Panc1 (cell line): ENCODE measurements at regions not wholly inside any gene's neighbourhood (a gene's known extent, or its start where the extent isn't known, plus 50 kb on each side); places are given as distances from the start of the nearest gene placed in this dataset.
A peak's percentile ranks its signal among the peaks of the same experiment; 100 is the strongest.

Source experiments
- ATAC-seq: fragments of 200-7000 bp; cut with Tn5 transposase; 2 replicates; pipeline ENCODE4 v1.9.1; 2020; ENCODE audit warnings: mild to moderate bottlenecking, moderate library complexity
- BruUV-seq: library from RNA; stranded (reverse); fragments of 400-500 nt; replicated peaks from 2 replicates; lab custom pipeline; 2021; lab: Mats Ljungman, UMichigan
- CTCF ChIA-PET: fragments of 300-600 bp; sonication (Branson Sonifier 250); formaldehyde crosslinking; loops from one replicate; lab custom pipeline; 2022; ENCODE audit warnings: antibody characterized with exemption; lab: Charles Lee
- POLR2A ChIA-PET: fragments of 300-600 bp; sonication (Branson Sonifier 250); formaldehyde crosslinking; loops from one replicate; lab custom pipeline; 2022; ENCODE audit warnings: antibody characterized with exemption; lab: Charles Lee
- DNase-seq: peaks from one replicate; pipeline ENCODE4 v3.0.0-alpha.2; 2010; ENCODE audit warnings: low read depth, low spot score
- H3K27ac ChIP-seq: 2 replicates; pipeline ENCODE4 v1.5.1; 2011; ENCODE audit warnings: mild to moderate bottlenecking, low read length, inconsistent platforms
- H3K27me3 ChIP-seq: fragments of 200-500 bp; sonication (Bioruptor generic); 2 replicates; pipeline ENCODE4 v1.6.0; 2014; ENCODE audit warnings: low read length, inconsistent platforms; ENCODE audit not compliant: control insufficient read depth, insufficient read depth
- H3K36me3 ChIP-seq: fragments of 200-500 bp; sonication (Bioruptor generic); 2 replicates; pipeline ENCODE4 v1.5.1; 2014; ENCODE audit warnings: inconsistent platforms, mild to moderate bottlenecking, low read length, moderate library complexity; ENCODE audit not compliant: control insufficient read depth, insufficient read depth
- H3K4me1 ChIP-seq: 2 replicates; pipeline ENCODE4 v1.5.1; 2011; ENCODE audit warnings: inconsistent platforms, mild to moderate bottlenecking, low read length, moderate library complexity; ENCODE audit not compliant: control insufficient read depth, insufficient read depth
- H3K4me3 ChIP-seq, 2 experiments: 2 replicates each; pipeline ENCODE4 v1.5.1; 2011 to 2012; ENCODE audit warnings: low read depth in 2 of 2, low read length in 2 of 2, mild to moderate bottlenecking in 2 of 2, inconsistent platforms in 1 of 2, moderate library complexity in 1 of 2
- H3K9me3 ChIP-seq: fragments of 200-500 bp; sonication (Bioruptor generic); 2 replicates; pipeline ENCODE4 v1.5.1; 2014; ENCODE audit warnings: low read depth, mild to moderate bottlenecking, inconsistent platforms, low read length, moderate library complexity; ENCODE audit not compliant: control insufficient read depth, insufficient read depth
- POLR2AphosphoS5 ChIP-seq: IDR thresholded peaks from 2 replicates; pipeline ENCODE4 v1.6.1; 2012; ENCODE audit warnings: mild to moderate bottlenecking, low read depth, low read length, moderate library complexity
- REST ChIP-seq, 2 experiments: IDR thresholded peaks; 2 replicates each; pipeline ENCODE4 v1.6.1; 2011 to 2012; ENCODE audit warnings: low read depth in 2 of 2, control low read depth in 1 of 2, low read length in 1 of 2, mild to moderate bottlenecking in 1 of 2, moderate library complexity in 1 of 2; ENCODE audit not compliant: insufficient read depth in 1 of 2
- SIN3A ChIP-seq: IDR thresholded peaks from 2 replicates; pipeline ENCODE4 v1.6.1; 2012; ENCODE audit warnings: low read depth, mild to moderate bottlenecking, low read length, moderate library complexity, borderline replicate concordance; ENCODE audit not compliant: insufficient read depth
- TCF7L2 ChIP-seq: IDR thresholded peaks from 2 replicates; pipeline ENCODE4 v1.6.1; 2011; ENCODE audit warnings: mild to moderate bottlenecking, low read depth, low read length, inconsistent platforms
- in situ Hi-C: cut with HindIII; loops from 2 replicates; pipeline ENCODE4 v1.10.0; 2016; ENCODE audit warnings: low sequenced_read_pairs, low pct_unique_long_range_greater_than_20kb
- intact Hi-C: fragments of 100-400 bp; cut with micrococcal nuclease; formaldehyde crosslinking; loops from one replicate; pipeline ENCODE4 v1.10.0; 2022; ENCODE audit not compliant: unreplicated experiment
- TF ChIP-seq, protein P1 (sequence below): fragments of 450-650 bp; IDR thresholded peaks from 2 replicates; pipeline ENCODE4 v1.5.1; 2017; ENCODE audit warnings: mild to moderate bottlenecking

DNA sequence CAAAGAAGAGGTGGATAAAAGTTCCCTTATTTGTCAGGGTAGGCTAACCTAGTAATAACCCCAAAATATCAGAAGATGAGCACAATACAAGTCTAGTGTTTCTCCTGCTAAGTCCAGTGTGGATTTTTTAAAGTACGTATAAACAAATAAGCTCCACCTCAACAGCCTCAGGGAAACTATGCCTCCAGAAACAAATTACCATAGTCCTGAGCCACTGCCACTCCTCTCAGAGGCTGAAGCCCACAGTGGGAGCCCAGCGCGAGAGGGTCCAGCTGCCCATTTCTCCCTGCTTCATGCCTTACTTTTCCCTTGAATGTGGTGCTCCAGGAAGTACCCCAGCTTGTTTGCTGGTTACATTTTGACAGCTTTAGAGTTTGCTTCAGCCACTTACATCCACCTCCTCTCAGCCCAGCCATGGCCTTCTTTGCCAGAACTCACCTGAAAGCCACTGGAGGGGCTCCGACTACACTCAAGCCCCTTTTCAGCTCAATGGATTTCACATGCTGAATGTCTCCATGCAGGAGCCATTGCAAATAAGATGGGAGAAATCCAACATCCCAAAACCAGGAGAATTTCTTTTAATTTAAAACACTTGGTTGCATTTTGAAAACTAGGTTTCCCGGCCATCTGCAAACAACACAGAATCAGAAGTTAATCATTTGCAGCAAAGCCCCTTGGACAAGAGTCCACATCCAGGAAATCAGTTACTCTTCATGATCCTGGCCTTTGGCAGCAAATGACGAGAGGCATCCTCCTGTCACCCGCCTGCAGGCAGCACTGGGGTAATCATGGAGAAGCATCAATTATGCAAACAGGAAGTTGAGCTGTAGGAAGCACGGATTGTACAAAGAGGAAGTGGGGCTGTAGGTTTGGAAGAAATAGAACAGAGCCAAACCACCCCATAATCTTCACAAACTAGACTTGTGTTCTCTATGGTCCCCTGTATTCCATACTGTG lies 138.1 kb downstream of the HERPUD2 start:
- Histone ChIP-seq H3K9me3 (no peaks in the 10 kb centered on the region), H3K27ac (no peak overlapping the region), H3K4me3 (no peak overlapping the region), H3K36me3 (no peaks in the 10 kb centered on the region), H3K27me3 (peaks cover 14% of the 10 kb centered on the region), H3K4me1 (no peaks in the 10 kb centered on the region)
- intact Hi-C loops (no loop called here), in situ Hi-C loops (no loop called here)
- no TSS peak for BruUV-seq
- POLR2A ChIA-PET, result no interaction called here
- CTCF ChIA-PET, result no interaction called here
- ATAC-seq (no peak), DNase-seq (no peak)
- no peak for TF ChIP-seq TCF7L2
- TF ChIP-seq POLR2AphosphoS5, result no peak
- no peak for TF ChIP-seq REST (IDR thresholded peaks at IDR 0.05; ENCODE audit: insufficient read depth in 1 of 2, low read depth in 2 of 2, low read length in 1 of 2)
- no peak for TF ChIP-seq SIN3A
- TF ChIP-seq, protein P1, sequence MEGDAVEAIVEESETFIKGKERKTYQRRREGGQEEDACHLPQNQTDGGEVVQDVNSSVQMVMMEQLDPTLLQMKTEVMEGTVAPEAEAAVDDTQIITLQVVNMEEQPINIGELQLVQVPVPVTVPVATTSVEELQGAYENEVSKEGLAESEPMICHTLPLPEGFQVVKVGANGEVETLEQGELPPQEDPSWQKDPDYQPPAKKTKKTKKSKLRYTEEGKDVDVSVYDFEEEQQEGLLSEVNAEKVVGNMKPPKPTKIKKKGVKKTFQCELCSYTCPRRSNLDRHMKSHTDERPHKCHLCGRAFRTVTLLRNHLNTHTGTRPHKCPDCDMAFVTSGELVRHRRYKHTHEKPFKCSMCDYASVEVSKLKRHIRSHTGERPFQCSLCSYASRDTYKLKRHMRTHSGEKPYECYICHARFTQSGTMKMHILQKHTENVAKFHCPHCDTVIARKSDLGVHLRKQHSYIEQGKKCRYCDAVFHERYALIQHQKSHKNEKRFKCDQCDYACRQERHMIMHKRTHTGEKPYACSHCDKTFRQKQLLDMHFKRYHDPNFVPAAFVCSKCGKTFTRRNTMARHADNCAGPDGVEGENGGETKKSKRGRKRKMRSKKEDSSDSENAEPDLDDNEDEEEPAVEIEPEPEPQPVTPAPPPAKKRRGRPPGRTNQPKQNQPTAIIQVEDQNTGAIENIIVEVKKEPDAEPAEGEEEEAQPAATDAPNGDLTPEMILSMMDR, result no peak

- ATAC-seq, result peak; percentile 70
Observed at GRCh38 chr7:35555934-35556333, 139.0 kb downstream of the HERPUD2 start.

More at GRCh38 chr7:35555934-35556333, 139.0 kb downstream of the HERPUD2 start:
- peak; percentile 20 for DNase-seq
- Histone ChIP-seq H3K4me3 (no peak overlapping the region), H3K9me3 (no peaks in the 10 kb centered on the region), H3K36me3 (no peaks in the 10 kb centered on the region), H3K27me3 (peaks cover 12% of the 10 kb centered on the region), H3K27ac (no peak overlapping the region), H3K4me1 (no peaks in the 10 kb centered on the region)
- ChIA-PET POLR2A (no interaction called here), CTCF (no interaction called here)
- TF ChIP-seq, protein P1, result no peak
- TF ChIP-seq SIN3A, result no peak
- no peak for TF ChIP-seq TCF7L2
- TF ChIP-seq REST (IDR thresholded peaks at IDR 0.05; ENCODE audit: insufficient read depth in 1 of 2, low read depth in 2 of 2, low read length in 1 of 2), result no peak
- TF ChIP-seq POLR2AphosphoS5, result no peak
- in situ Hi-C loops (no loop called here), intact Hi-C loops (no loop called here)
- BruUV-seq, result no TSS peak
